Coronary artery (tissue), 2 donors: ENCODE measurements at regions not wholly inside any gene's neighbourhood (a gene's known extent, or its start where the extent isn't known, plus 50 kb on each side); places are given as distances from the start of the nearest gene placed in this dataset.
"Not testable (repeated sequence)": the region's sequence is repeated elsewhere in the genome, so short reads cannot be mapped to it uniquely, and the experiment has no call there.

Experiments used
- DNase-seq: peaks from one replicate; pipeline ENCODE4 v3.0.0-alpha.2; 2017; ENCODE audit warnings: low spot score
- H3K27ac ChIP-seq, 2 donors: fragments of 200-600 bp; sonication (generic); one replicate each; pipeline ENCODE4 v1.5.1; 2016 to 2019
- H3K4me3 ChIP-seq: fragments of 200-600 bp; sonication (generic); 2 replicates; pipeline ENCODE4 v1.5.1; 2016; ENCODE audit warnings: mild to moderate bottlenecking, moderate library complexity
- CTCF ChIP-seq: fragments of 200-600 bp; sonication (generic); IDR thresholded peaks from one replicate; pipeline ENCODE4 v1.5.1; 2019; ENCODE audit warnings: antibody characterized with exemption

DNA sequence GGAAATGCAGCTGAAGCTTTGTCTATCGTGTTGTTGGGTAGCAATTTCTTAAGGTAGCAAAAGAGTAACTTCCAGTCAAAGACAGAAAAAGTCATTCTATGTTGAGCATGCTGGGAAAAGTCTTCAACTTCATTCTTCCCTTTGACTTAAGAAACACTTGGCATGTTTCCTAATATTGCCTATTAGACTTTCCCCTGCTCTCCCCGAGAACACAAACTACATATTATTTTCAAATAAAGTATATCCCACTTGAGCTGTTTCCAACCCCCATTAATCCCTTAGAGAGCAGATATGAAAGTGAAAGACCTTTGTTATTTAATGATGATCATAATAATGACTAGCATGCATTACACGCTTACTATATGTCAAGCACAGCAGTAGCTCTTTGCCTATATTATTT, 136.0 kb upstream of the SPOPL start:
- no peak for TF ChIP-seq CTCF
- H3K4me3 ChIP-seq: no peak overlapping the region
- H3K27ac ChIP-seq: peak overlapping the region; percentile 27
- DNase-seq: no peak

DNA sequence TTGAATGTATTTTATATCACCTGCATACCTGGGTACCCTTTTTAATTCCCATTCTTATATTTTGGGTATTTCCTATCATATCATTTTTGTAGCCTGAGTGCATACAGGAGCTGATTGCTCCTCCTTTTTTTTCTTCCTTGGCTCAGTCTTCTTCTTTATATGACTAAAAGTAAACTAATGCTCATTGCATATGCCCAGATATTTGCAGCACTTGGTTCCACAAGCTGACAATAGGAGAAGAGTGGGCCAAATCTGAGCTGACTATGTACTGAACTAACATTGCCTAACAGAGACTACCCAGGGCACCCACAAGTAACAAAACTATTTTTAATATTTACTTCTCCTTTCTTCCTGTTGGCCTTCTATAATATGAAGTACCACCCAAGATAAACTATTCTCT, 131.7 kb upstream of the SPOPL start:
- no peak for DNase-seq
- TF ChIP-seq CTCF: no peak
- H3K27ac ChIP-seq: no peak overlapping the region
- no peak overlapping the region for H3K4me3 ChIP-seq

DNA sequence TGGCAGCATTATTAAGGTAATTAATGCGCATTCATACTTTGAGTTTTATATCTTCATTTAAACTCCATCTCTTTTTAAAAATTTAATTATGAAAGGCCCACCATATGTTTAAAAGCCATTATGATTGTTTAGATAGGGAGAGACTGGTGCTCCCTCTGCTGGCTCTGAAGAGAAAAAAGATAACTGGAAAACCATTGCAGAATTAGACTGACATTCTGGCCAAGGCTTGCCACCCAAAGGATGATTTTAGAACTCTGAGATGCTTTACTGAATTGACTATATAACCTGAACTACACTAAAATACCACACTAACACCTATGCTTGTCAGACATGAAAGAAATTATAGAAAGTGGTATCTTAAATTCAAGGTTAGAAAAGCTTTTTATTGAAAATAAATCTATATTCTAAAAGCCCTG, 127.6 kb upstream of the SPOPL start:
- no peak overlapping the region for H3K27ac ChIP-seq
- DNase-seq: no peak
- peak; percentile 29 for TF ChIP-seq CTCF
- H3K4me3 ChIP-seq: no peak overlapping the region

DNA sequence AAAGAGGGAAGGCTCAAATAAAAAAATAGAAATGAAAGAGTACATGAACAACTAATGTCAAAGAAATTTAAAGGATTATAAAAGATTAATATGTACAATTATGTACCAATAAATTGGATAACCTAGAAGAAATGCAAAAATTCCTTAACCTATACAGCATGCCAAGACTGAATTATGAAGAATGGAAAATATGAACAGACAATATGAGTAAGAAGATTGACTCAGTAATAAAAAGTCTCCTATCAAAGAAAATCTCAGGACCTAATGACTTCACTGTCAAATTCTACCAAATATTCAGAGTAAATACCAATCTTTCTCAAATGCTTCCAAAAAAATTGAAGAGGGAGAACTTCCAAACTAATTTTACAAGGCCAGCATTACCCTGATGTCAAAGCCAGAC, 120.2 kb upstream of the SPOPL start:
- TF ChIP-seq CTCF: no peak
- Histone ChIP-seq H3K4me3 (no peak overlapping the region), H3K27ac (no peak overlapping the region)
- no peak for DNase-seq

- no peak for TF ChIP-seq CTCF
- H3K27ac ChIP-seq: no peak overlapping the region
- no peak for DNase-seq
- no peak overlapping the region for H3K4me3 ChIP-seq
Measured at GRCh38 chr2:138382672-138383071, 118.9 kb upstream of the SPOPL start.

DNA sequence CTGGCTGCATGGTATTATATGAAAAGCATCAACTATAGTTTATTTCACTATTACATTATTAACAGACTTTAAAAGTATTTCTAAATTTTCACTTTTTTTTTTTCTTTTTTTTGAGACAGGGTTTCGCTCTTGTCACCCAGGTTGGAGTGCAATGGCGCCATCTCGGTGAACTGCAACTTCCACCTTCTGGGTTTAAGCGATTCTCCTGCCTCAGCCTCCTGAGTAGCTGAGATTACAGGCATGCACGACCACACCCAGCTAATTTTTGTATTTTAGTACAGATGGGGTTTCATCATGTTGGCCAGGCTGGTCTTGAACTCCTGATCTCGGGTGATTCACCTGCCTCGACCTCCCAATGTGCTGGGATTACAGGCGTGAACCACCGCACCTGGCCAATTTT, 115.4 kb upstream of the SPOPL start:
- not testable (repeated sequence) for DNase-seq, H3K4me3 ChIP-seq, H3K27ac ChIP-seq

- no peak for TF ChIP-seq CTCF
- DNase-seq: no peak
Measured at GRCh38 chr2:138389063-138389462, 112.5 kb upstream of the SPOPL start.

DNA sequence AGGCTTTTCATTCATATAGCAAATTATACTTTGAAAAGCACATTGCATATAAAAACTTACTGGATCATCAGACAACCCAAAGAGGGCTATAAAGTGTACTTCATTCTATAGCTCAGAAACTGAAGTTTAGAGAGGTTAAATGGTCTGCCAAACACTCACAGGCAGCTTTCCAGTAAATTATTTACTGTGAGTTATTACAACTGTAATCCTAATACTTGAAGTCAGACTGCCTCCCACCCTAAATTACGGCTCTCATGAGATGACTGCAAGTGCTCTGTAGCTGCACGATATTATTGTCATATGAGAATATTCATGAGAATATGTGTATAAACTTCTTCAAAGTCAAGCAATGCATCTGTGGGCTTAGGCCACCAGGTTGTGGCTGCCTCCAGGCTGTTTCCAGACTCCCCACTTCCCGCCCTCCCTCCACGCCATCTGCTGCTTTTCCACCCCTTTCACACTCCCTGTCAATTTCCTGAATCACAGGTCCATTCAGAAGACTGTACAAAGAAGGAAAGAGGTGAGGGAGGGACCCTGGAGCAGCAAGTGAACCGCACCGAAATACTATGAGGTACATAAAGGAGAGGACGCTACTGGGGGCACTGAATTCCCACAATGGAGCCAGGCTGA, 111.1 kb upstream of the SPOPL start:
- Histone ChIP-seq H3K4me3 (no peak overlapping the region), H3K27ac (no peak overlapping the region)
- TF ChIP-seq CTCF: no peak
- no peak for DNase-seq

More at GRCh38 chr2:138389063-138389462, 112.5 kb upstream of the SPOPL start:
- H3K27ac ChIP-seq: no peak overlapping the region
- no peak overlapping the region for H3K4me3 ChIP-seq
